ENCODE measurements at regions not wholly inside any gene's neighbourhood (a gene's known extent, or its start where the extent isn't known, plus 50 kb on each side); places are given as distances from the start of the nearest gene placed in this dataset.

DNA sequence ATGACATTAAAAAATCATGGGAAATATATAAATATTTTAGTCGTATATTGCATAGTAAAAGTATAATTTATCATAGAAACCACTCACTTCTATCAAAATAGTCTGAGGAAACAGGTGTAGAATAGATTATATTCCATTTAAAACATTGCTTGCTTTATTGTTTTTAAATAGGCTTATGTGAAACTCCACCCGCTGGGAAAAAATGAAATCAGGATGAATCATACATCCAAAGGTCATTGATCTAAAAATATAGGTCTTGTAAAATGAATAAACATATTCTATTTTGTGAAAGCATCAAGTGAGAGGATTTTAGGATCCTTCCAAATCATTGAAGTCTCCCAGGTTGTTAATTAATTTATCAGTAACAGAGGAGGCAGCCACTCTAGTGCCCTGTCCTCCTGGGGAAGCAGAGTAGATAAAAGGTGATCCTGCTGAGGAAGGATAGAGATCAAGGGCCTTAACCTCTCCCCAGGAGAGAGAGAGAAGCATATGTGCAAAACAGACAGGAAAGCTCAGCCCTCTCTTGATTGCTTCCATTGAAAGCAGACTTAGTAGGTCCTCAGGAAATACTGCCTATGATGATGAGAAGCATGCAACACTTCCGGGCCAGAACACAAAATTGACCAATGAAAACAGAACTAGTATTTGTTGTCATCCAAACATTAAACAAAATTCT lies 96.8 kb upstream of the MAP9 start:
- Histone ChIP-seq H3K27me3 (no peaks in the 10 kb centered on the region), H3K9me3 (no peaks in the 10 kb centered on the region), H3K4me1 (peaks cover 0 to 28% (median 13%) of the 10 kb centered on the region in 4 donors), H3K4me3 (no peak overlapping the region), H3K36me3 (no peaks in the 10 kb centered on the region), H3K27ac (no peak overlapping the region)
- TF ChIP-seq, protein P1, sequence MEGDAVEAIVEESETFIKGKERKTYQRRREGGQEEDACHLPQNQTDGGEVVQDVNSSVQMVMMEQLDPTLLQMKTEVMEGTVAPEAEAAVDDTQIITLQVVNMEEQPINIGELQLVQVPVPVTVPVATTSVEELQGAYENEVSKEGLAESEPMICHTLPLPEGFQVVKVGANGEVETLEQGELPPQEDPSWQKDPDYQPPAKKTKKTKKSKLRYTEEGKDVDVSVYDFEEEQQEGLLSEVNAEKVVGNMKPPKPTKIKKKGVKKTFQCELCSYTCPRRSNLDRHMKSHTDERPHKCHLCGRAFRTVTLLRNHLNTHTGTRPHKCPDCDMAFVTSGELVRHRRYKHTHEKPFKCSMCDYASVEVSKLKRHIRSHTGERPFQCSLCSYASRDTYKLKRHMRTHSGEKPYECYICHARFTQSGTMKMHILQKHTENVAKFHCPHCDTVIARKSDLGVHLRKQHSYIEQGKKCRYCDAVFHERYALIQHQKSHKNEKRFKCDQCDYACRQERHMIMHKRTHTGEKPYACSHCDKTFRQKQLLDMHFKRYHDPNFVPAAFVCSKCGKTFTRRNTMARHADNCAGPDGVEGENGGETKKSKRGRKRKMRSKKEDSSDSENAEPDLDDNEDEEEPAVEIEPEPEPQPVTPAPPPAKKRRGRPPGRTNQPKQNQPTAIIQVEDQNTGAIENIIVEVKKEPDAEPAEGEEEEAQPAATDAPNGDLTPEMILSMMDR (IDR thresholded peaks at IDR 0.05): no peak
- TF ChIP-seq POLR2A (IDR thresholded peaks at IDR 0.05): no peak
- no peak for TF ChIP-seq POLR2AphosphoS5 (IDR thresholded peaks at IDR 0.05)
- TF ChIP-seq EP300 (IDR thresholded peaks at IDR 0.05): no peak
- intact Hi-C loops (cut with DNase I): no loop called here
- DNase-seq: no peak
- 35 to 62% methylated on average over 3 of the region's 3 CpGs for WGBS, 2 donors

DNA sequence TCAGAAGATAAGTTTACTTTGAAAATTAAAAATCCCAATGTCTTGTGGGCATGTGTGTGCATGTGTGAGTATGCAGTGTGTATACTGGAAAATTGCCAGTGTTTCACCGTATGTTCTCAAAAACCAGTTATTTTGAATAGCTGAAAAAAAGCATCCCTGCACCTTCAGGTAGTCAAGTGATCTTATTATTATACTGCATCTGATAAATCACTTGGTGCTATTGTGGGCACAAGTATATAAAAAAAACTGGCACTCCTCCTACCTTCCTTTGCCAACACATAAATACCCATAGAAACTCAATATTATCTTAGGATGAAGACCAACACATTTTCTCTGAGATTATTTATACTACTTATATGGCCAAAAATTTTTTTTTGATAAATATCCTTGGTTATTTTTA lies 91.5 kb upstream of the MAP9 start:
- Histone ChIP-seq H3K27me3 (no peaks in the 10 kb centered on the region), H3K4me3 (no peak overlapping the region), H3K27ac (no peak overlapping the region), H3K9me3 (no peaks in the 10 kb centered on the region), H3K4me1 (peaks cover 0 to 8% (median 5%) of the 10 kb centered on the region in 4 donors), H3K36me3 (no peaks in the 10 kb centered on the region)
- TF ChIP-seq POLR2A (IDR thresholded peaks at IDR 0.05) (no peak), EP300 (IDR thresholded peaks at IDR 0.05) (no peak), POLR2AphosphoS5 (IDR thresholded peaks at IDR 0.05) (no peak)
- TF ChIP-seq, protein P1 (IDR thresholded peaks at IDR 0.05): no peak
- DNase-seq: no peak
- intact Hi-C loops (cut with DNase I): no loop called here
- 87 to 89% methylated on average over 1 of the region's 1 CpG for WGBS, 2 donors

DNA sequence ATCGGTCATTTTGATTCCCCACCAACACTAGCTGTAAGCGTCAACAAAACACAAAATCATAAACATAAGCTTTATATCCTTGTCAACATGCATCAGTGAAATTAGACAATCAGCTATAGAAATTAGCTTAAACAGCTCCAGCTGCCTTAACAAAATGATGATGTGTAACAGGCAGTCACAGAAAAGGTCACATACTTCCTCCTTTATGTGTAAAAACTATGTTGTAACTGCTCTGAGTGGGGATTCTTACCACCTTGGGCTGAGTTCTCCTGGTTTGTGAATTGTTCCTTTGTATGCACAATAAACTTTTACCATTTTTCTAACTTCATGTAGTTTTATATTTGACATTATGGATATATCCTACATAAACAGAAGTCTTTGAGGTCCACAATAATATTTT lies 73.9 kb upstream of the MAP9 start:
- 89 to 93% methylated on average over 2 of the region's 2 CpGs for WGBS, 2 donors
- H3K36me3 ChIP-seq: no peaks in the 10 kb centered on the region
- H3K4me3 ChIP-seq: no peak overlapping the region
- no peak overlapping the region for H3K27ac ChIP-seq
- DNase-seq: no peak
- no peaks in the 10 kb centered on the region for H3K9me3 ChIP-seq
- intact Hi-C loops (cut with DNase I): no loop called here
- TF ChIP-seq, protein P1 (IDR thresholded peaks at IDR 0.05): no peak
- TF ChIP-seq EP300 (IDR thresholded peaks at IDR 0.05): no peak
- no peak for TF ChIP-seq POLR2AphosphoS5 (IDR thresholded peaks at IDR 0.05)
- no peak for TF ChIP-seq POLR2A (IDR thresholded peaks at IDR 0.05)
- H3K27me3 ChIP-seq: no peaks in the 10 kb centered on the region
- H3K4me1 ChIP-seq: no peaks in the 10 kb centered on the region

DNA sequence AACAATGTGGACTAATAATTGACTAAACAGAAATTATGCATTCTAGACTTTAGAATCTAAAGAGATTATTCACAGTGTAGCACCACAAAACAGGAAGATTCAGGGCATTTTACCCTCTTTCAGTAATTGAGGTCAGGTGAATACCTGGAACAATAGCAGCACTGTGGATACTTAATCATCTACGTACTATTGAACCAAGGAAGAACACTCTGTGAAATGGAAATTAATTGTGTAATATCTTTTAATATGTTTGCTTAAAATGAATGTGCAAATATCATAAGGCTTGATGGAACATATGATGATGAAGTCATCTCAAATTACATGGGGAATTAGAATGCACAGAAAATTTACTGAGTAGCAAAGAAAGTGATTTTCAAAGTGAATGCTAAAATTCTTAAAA lies 68.5 kb upstream of the MAP9 start:
- DNase-seq: no peak
- H3K27me3 ChIP-seq: no peaks in the 10 kb centered on the region
- H3K4me1 ChIP-seq: peaks cover 0 to 13% (median 7%) of the 10 kb centered on the region in 4 donors
- 83 to 85% methylated on average over 1 of the region's 1 CpG for WGBS, 2 donors
- intact Hi-C loops (cut with DNase I): no loop called here
- TF ChIP-seq EP300 (IDR thresholded peaks at IDR 0.05) (no peak), POLR2A (IDR thresholded peaks at IDR 0.05) (no peak), POLR2AphosphoS5 (IDR thresholded peaks at IDR 0.05) (no peak)
- TF ChIP-seq, protein P1 (IDR thresholded peaks at IDR 0.05): no peak
- H3K9me3 ChIP-seq: no peaks in the 10 kb centered on the region
- no peak overlapping the region for H3K27ac ChIP-seq
- H3K4me3 ChIP-seq: no peak overlapping the region
- H3K36me3 ChIP-seq: no peaks in the 10 kb centered on the region

DNA sequence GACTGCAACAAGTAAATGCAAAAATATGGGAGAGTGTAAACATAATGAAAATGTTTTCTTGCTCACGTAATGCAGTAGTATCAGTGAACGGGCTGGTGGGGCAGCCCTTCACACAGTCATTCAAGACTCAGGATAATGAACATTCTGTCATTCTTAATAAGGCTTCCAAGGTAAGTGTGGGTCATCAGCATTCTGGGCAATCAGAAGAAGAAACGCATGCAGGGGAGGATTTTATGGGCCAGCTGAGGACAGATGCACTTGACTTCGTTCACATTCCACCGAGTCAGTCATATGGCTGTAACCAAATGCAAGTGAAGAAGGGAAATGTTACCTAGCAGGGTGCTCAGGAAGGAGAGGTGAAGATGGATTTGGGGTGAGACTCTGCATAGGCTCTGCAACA lies 68.0 kb upstream of the MAP9 start:
- TF ChIP-seq POLR2AphosphoS5 (IDR thresholded peaks at IDR 0.05) (no peak), POLR2A (IDR thresholded peaks at IDR 0.05) (no peak)
- Histone ChIP-seq H3K27me3 (no peaks in the 10 kb centered on the region), H3K27ac (no peak overlapping the region), H3K9me3 (no peaks in the 10 kb centered on the region), H3K4me3 (no peak overlapping the region), H3K36me3 (no peaks in the 10 kb centered on the region), H3K4me1 (peaks cover 0 to 13% (median 7%) of the 10 kb centered on the region in 4 donors)
- 82 to 84% methylated on average over 5 of the region's 5 CpGs for WGBS, 2 donors
- intact Hi-C loops (cut with DNase I): loop anchor here (5.0 kb wide), 3 partner anchors 78 to 363 kb away; no protein-coding TSS in a partner anchor
- DNase-seq: no peak

All from sigmoid colon (tissue), 6 donors.